Body of pancreas (tissue), 4 donors: ENCODE measurements at regions not wholly inside any gene's neighbourhood (a gene's known extent, or its start where the extent isn't known, plus 50 kb on each side); places are given as distances from the start of the nearest gene placed in this dataset.
A peak's percentile ranks its signal among the peaks of the same experiment; 100 is the strongest.

Experiments used
- ATAC-seq: fragments of 150-250 bp; one replicate; pipeline ENCODE4 v1.9.1; 2016
- DNase-seq, 4 donors: peaks; one replicate each; pipeline ENCODE4 v3.0.0-alpha.2; 2019
- H3K27ac ChIP-seq, 4 donors: fragments of 200-600 bp; sonication (generic); 1 replicate in 3 of 4; 2 replicates in 1 of 4; pipeline versions ENCODE4 v1.5.1 to v1.6.1; 2016 to 2019; ENCODE audit warnings: mild to moderate bottlenecking in 1 of 4, mixed read lengths in 1 of 4, moderate library complexity in 1 of 4
- H3K27me3 ChIP-seq, 2 donors: fragments of 200-600 bp; sonication (generic); one replicate each; pipeline ENCODE4 v1.6.0; 2016; ENCODE audit warnings: mild to moderate bottlenecking in 1 of 2
- H3K36me3 ChIP-seq, 2 donors: fragments of 200-600 bp; sonication (generic); replicated peaks in 1 of 2; 2 replicates each; pipeline ENCODE4 v1.5.1; 2016; ENCODE audit warnings: low read depth in 2 of 2; ENCODE audit not compliant: insufficient read depth in 1 of 2
- H3K4me1 ChIP-seq: fragments of 200-600 bp; sonication (generic); one replicate; pipeline ENCODE4 v1.6.0; 2016
- H3K4me3 ChIP-seq, 2 donors: fragments of 200-600 bp; sonication (generic); 1 replicate in 1 of 2; 2 replicates in 1 of 2; pipeline ENCODE4 v1.5.1; 2016 to 2019
- H3K9me3 ChIP-seq, 3 donors: fragments of 200-600 bp; sonication (generic); 1 replicate in 2 of 3; 2 replicates in 1 of 3; pipeline ENCODE4 v1.5.1; 2016
- POLR2A ChIP-seq, 3 donors: fragments of 450-650 bp; IDR thresholded peaks; one replicate each; pipeline ENCODE4 v1.6.1; 2016; ENCODE audit warnings: antibody characterized with exemption in 3 of 3, mild to moderate bottlenecking in 2 of 3
- WGBS, 2 donors: methylation state at CpG; one replicate each; pipeline ENCODE4 v1.1.5; 2017; 5-methylcytosine and 5-hydroxymethylcytosine counted together
- intact Hi-C: fragments of 100-400 bp; cut with DNase I; formaldehyde crosslinking; loops from one replicate; pipeline ENCODE4 v1.15.1; 2023
- TF ChIP-seq, protein P1 (sequence below), 7 experiments: fragments of 450-650 bp in 4 of 7; fragments of 200-600 bp in 3 of 7; sonication (generic) in 3 of 7; IDR thresholded peaks; one replicate each; pipeline ENCODE4 v1.5.1; 2016 to 2019; ENCODE audit warnings: antibody characterized with exemption in 7 of 7

- DNase-seq: peak in 2 of 4 donors; percentile 4 to 13
- no peak for ATAC-seq
- H3K4me3 ChIP-seq: no peak overlapping the region
- H3K27ac ChIP-seq: no peak overlapping the region
- H3K9me3 ChIP-seq: no peaks in the 10 kb centered on the region
- intact Hi-C loops: no loop called here
- no peaks in the 10 kb centered on the region for H3K27me3 ChIP-seq
- 56 to 75% methylated on average over 9 to 15 of the region's 15 CpGs for WGBS, 2 donors
- H3K36me3 ChIP-seq: no peaks in the 10 kb centered on the region
- no peaks in the 10 kb centered on the region for H3K4me1 ChIP-seq
- no peak for TF ChIP-seq POLR2A (IDR thresholded peaks at IDR 0.05)
- TF ChIP-seq, protein P1, sequence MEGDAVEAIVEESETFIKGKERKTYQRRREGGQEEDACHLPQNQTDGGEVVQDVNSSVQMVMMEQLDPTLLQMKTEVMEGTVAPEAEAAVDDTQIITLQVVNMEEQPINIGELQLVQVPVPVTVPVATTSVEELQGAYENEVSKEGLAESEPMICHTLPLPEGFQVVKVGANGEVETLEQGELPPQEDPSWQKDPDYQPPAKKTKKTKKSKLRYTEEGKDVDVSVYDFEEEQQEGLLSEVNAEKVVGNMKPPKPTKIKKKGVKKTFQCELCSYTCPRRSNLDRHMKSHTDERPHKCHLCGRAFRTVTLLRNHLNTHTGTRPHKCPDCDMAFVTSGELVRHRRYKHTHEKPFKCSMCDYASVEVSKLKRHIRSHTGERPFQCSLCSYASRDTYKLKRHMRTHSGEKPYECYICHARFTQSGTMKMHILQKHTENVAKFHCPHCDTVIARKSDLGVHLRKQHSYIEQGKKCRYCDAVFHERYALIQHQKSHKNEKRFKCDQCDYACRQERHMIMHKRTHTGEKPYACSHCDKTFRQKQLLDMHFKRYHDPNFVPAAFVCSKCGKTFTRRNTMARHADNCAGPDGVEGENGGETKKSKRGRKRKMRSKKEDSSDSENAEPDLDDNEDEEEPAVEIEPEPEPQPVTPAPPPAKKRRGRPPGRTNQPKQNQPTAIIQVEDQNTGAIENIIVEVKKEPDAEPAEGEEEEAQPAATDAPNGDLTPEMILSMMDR (IDR thresholded peaks at IDR 0.05): peak in 1 of 7 experiments; percentile 9
Observed at GRCh38 chr17:54754560-54754959, 146.1 kb upstream of the TOM1L1 start.

- no peaks in the 10 kb centered on the region for H3K27me3 ChIP-seq
- DNase-seq (no peak), ATAC-seq (no peak)
- WGBS, 2 donors: 43 to 45% methylated on average over 3 of the region's 3 CpGs
- intact Hi-C loops: no loop called here
- H3K27ac ChIP-seq: no peak overlapping the region
- TF ChIP-seq, protein P1 (IDR thresholded peaks at IDR 0.05): no peak
- no peak for TF ChIP-seq POLR2A (IDR thresholded peaks at IDR 0.05)
- no peaks in the 10 kb centered on the region for H3K9me3 ChIP-seq
- H3K4me3 ChIP-seq: no peak overlapping the region
- H3K4me1 ChIP-seq: no peaks in the 10 kb centered on the region
- H3K36me3 ChIP-seq: no peaks in the 10 kb centered on the region
Observed at GRCh38 chr17:54760836-54761235, 139.8 kb upstream of the TOM1L1 start.

GRCh38 chr17:54770836-54771235 lies 129.8 kb upstream of the TOM1L1 start:
- WGBS, 2 donors: 51 to 55% methylated on average over 2 of the region's 2 CpGs
- ATAC-seq (no peak), DNase-seq (no peak)
- H3K9me3 ChIP-seq: no peaks in the 10 kb centered on the region
- no peak overlapping the region for H3K27ac ChIP-seq
- no peaks in the 10 kb centered on the region for H3K27me3 ChIP-seq
- no peaks in the 10 kb centered on the region for H3K36me3 ChIP-seq
- intact Hi-C loops: no loop called here
- H3K4me1 ChIP-seq: no peaks in the 10 kb centered on the region
- H3K4me3 ChIP-seq: no peak overlapping the region
- TF ChIP-seq, protein P1 (IDR thresholded peaks at IDR 0.05): no peak
- TF ChIP-seq POLR2A (IDR thresholded peaks at IDR 0.05): no peak

GRCh38 chr17:54771409-54771915 lies 129.2 kb upstream of the TOM1L1 start:
- no peak for DNase-seq
- Histone ChIP-seq H3K4me1 (no peaks in the 10 kb centered on the region), H3K4me3 (no peak overlapping the region), H3K27ac (no peak overlapping the region), H3K27me3 (no peaks in the 10 kb centered on the region), H3K36me3 (no peaks in the 10 kb centered on the region), H3K9me3 (no peaks in the 10 kb centered on the region)
- TF ChIP-seq POLR2A (IDR thresholded peaks at IDR 0.05): no peak
- TF ChIP-seq, protein P1 (IDR thresholded peaks at IDR 0.05): no peak
- intact Hi-C loops: no loop called here
- 44 to 54% methylated on average over 1 of the region's 1 CpG for WGBS, 2 donors
- ATAC-seq: no peak

DNA sequence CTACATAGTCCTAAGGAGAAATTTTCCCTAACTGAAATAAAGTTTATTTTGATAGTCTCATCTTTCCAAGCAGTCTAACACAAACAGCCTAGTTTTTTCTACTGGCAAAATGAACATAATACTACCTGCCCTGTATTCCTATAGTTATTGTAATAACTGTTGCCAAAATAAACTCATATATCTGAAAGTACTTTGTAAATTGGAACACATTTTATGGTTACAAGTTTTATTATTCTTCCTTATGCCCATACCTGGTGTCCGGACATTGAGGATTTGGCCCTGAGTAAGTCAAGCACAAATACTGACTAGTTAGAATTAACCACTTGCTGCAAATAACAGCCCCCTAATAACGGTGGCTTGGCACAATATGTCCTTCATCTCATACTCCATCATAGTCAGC lies 120.4 kb upstream of the TOM1L1 start:
- no peaks in the 10 kb centered on the region for H3K4me1 ChIP-seq
- H3K27me3 ChIP-seq: no peaks in the 10 kb centered on the region
- no peak overlapping the region for H3K4me3 ChIP-seq
- WGBS, 2 donors: 63 to 68% methylated on average over 2 of the region's 2 CpGs
- no peaks in the 10 kb centered on the region for H3K9me3 ChIP-seq
- intact Hi-C loops: no loop called here
- DNase-seq (no peak), ATAC-seq (no peak)
- H3K27ac ChIP-seq: no peak overlapping the region
- TF ChIP-seq, protein P1 (IDR thresholded peaks at IDR 0.05): no peak
- TF ChIP-seq POLR2A (IDR thresholded peaks at IDR 0.05): no peak
- H3K36me3 ChIP-seq: no peaks in the 10 kb centered on the region
